ENCODE measurements at regions not wholly inside any gene's neighbourhood (a gene's known extent, or its start where the extent isn't known, plus 50 kb on each side); places are given as distances from the start of the nearest gene placed in this dataset.

GRCh38 chr7:52260046-52260665 is 775.3 kb upstream of the POM121L12 start:
- Mint-ChIP-seq H3K27me3 (ENCODE audit: low read depth, unreplicated experiment) (no peaks in the 10 kb centered on the region), H3K4me3 (ENCODE audit: unreplicated experiment) (no peak overlapping the region), H3K36me3 (ENCODE audit: low read depth, unreplicated experiment) (no peaks in the 10 kb centered on the region), H3K9me3 (ENCODE audit: unreplicated experiment) (no peaks in the 10 kb centered on the region), H3K27ac (ENCODE audit: unreplicated experiment) (no peak overlapping the region), H3K4me1 (ENCODE audit: low read depth, unreplicated experiment) (no peaks in the 10 kb centered on the region)
- no peak overlapping the region for H3K4me2 ChIP-seq (ENCODE audit: low read length)
- no peak overlapping the region for H2AFZ ChIP-seq (ENCODE audit: low read depth, low read length)
- no peaks in the 10 kb centered on the region for H3K9me3 ChIP-seq (ENCODE audit: insufficient read depth, low read depth, low read length)
- no peaks in the 10 kb centered on the region for H3K4me1 ChIP-seq (ENCODE audit: insufficient read depth, low read length)
- FAIRE-seq (no peak), DNase-seq (ENCODE audit: low read depth) (no peak)
- no peaks in the 10 kb centered on the region for H3K79me2 ChIP-seq (ENCODE audit: insufficient read depth, low read length)
- H4K20me1 ChIP-seq (ENCODE audit: insufficient read depth, low read length): no peaks in the 10 kb centered on the region
- H3K27me3 ChIP-seq (ENCODE audit: insufficient read depth, low read length): no peaks in the 10 kb centered on the region
- no peak overlapping the region for H3K27ac ChIP-seq (ENCODE audit: low read depth, low read length)
- TF ChIP-seq EZH2 (IDR thresholded peaks at IDR 0.05; ENCODE audit: insufficient read depth, low read length) (no peak), CTCF (IDR thresholded peaks at IDR 0.05; ENCODE audit: insufficient read depth, low read depth, low read length) (no peak)
- no peak overlapping the region for H3K4me3 ChIP-seq (ENCODE audit: insufficient read depth, low read depth, low read length)
- H3K9ac ChIP-seq (ENCODE audit: low read length): no peak overlapping the region
- H3K36me3 ChIP-seq (ENCODE audit: insufficient read depth, low read length): no peaks in the 10 kb centered on the region

GRCh38 chr7:52257890-52258289 is 777.5 kb upstream of the POM121L12 start:
- Mint-ChIP-seq H3K9me3 (ENCODE audit: unreplicated experiment) (no peaks in the 10 kb centered on the region), H3K27ac (ENCODE audit: unreplicated experiment) (no peak overlapping the region), H3K27me3 (ENCODE audit: low read depth, unreplicated experiment) (peaks cover 2% of the 10 kb centered on the region), H3K36me3 (ENCODE audit: low read depth, unreplicated experiment) (no peaks in the 10 kb centered on the region), H3K4me3 (ENCODE audit: unreplicated experiment) (no peak overlapping the region), H3K4me1 (ENCODE audit: low read depth, unreplicated experiment) (no peaks in the 10 kb centered on the region)
- Histone ChIP-seq H3K9me3 (ENCODE audit: insufficient read depth, low read depth, low read length) (no peaks in the 10 kb centered on the region), H3K4me3 (ENCODE audit: insufficient read depth, low read depth, low read length) (no peak overlapping the region), H4K20me1 (ENCODE audit: insufficient read depth, low read length) (no peaks in the 10 kb centered on the region), H3K79me2 (ENCODE audit: insufficient read depth, low read length) (no peaks in the 10 kb centered on the region), H3K27ac (ENCODE audit: low read depth, low read length) (no peak overlapping the region), H3K36me3 (ENCODE audit: insufficient read depth, low read length) (no peaks in the 10 kb centered on the region), H3K27me3 (ENCODE audit: insufficient read depth, low read length) (no peaks in the 10 kb centered on the region), H2AFZ (ENCODE audit: low read depth, low read length) (no peak overlapping the region), H3K4me1 (ENCODE audit: insufficient read depth, low read length) (no peaks in the 10 kb centered on the region), H3K9ac (ENCODE audit: low read length) (no peak overlapping the region), H3K4me2 (ENCODE audit: low read length) (no peak overlapping the region)
- no peak for DNase-seq (ENCODE audit: low read depth)
- FAIRE-seq: no peak
- TF ChIP-seq EZH2 (IDR thresholded peaks at IDR 0.05; ENCODE audit: insufficient read depth, low read length) (no peak), CTCF (IDR thresholded peaks at IDR 0.05; ENCODE audit: insufficient read depth, low read depth, low read length) (no peak)

- H3K9me3 ChIP-seq (ENCODE audit: insufficient read depth, low read depth, low read length): peaks cover 5% of the 10 kb centered on the region
- no peak for TF ChIP-seq CTCF (IDR thresholded peaks at IDR 0.05; ENCODE audit: insufficient read depth, low read depth, low read length)
- TF ChIP-seq EZH2 (IDR thresholded peaks at IDR 0.05; ENCODE audit: insufficient read depth, low read length): no peak
- H3K9ac ChIP-seq (ENCODE audit: low read length): no peak overlapping the region
- H3K4me2 ChIP-seq (ENCODE audit: low read length): no peak overlapping the region
- H2AFZ ChIP-seq (ENCODE audit: low read depth, low read length): no peak overlapping the region
- H3K79me2 ChIP-seq (ENCODE audit: insufficient read depth, low read length): no peaks in the 10 kb centered on the region
- Mint-ChIP-seq H3K9me3 (ENCODE audit: unreplicated experiment) (no peaks in the 10 kb centered on the region), H3K4me3 (ENCODE audit: unreplicated experiment) (no peak overlapping the region), H3K4me1 (ENCODE audit: low read depth, unreplicated experiment) (no peaks in the 10 kb centered on the region), H3K27me3 (ENCODE audit: low read depth, unreplicated experiment) (peaks cover 2% of the 10 kb centered on the region), H3K36me3 (ENCODE audit: low read depth, unreplicated experiment) (no peaks in the 10 kb centered on the region), H3K27ac (ENCODE audit: unreplicated experiment) (no peak overlapping the region)
- H3K36me3 ChIP-seq (ENCODE audit: insufficient read depth, low read length): no peaks in the 10 kb centered on the region
- DNase-seq (ENCODE audit: low read depth) (no peak), FAIRE-seq (no peak)
- no peaks in the 10 kb centered on the region for H3K27me3 ChIP-seq (ENCODE audit: insufficient read depth, low read length)
- no peak overlapping the region for H3K4me3 ChIP-seq (ENCODE audit: insufficient read depth, low read depth, low read length)
- no peaks in the 10 kb centered on the region for H4K20me1 ChIP-seq (ENCODE audit: insufficient read depth, low read length)
- H3K27ac ChIP-seq (ENCODE audit: low read depth, low read length): no peak overlapping the region
- no peaks in the 10 kb centered on the region for H3K4me1 ChIP-seq (ENCODE audit: insufficient read depth, low read length)
Observed at GRCh38 chr7:52254396-52255010, 780.9 kb upstream of the POM121L12 start.

Measured in astrocyte (in vitro differentiated cells and primary cell).